Gastroesophageal sphincter (tissue), 2 donors: ENCODE measurements at regions not wholly inside any gene's neighbourhood (a gene's known extent, or its start where the extent isn't known, plus 50 kb on each side); places are given as distances from the start of the nearest gene placed in this dataset.

Experiments
- EP300 ChIP-seq: sonication (generic); formaldehyde crosslinking; IDR thresholded peaks from one replicate; pipeline ENCODE4 v1.6.1; 2017; ENCODE audit warnings: antibody characterized with exemption, mild to moderate bottlenecking
- POLR2A ChIP-seq, 2 donors: fragments of 450-650 bp; IDR thresholded peaks; one replicate each; pipeline ENCODE4 v1.6.1; 2017; ENCODE audit warnings: antibody characterized with exemption in 2 of 2, mild to moderate bottlenecking in 2 of 2, moderate library complexity in 1 of 2
- POLR2AphosphoS5 ChIP-seq: sonication (generic); formaldehyde crosslinking; IDR thresholded peaks from one replicate; pipeline ENCODE4 v1.6.1; 2017; ENCODE audit warnings: antibody characterized with exemption

- TF ChIP-seq POLR2A (IDR thresholded peaks at IDR 0.05) (no peak), POLR2AphosphoS5 (no peak), EP300 (no peak)
Measured at GRCh38 chrX:120015145-120016067, 62.1 kb downstream of the RHOXF2B start.
